Spleen (tissue), 11 donors: ENCODE measurements at regions not wholly inside any gene's neighbourhood (a gene's known extent, or its start where the extent isn't known, plus 50 kb on each side); places are given as distances from the start of the nearest gene placed in this dataset.

Source experiments
- DNase-seq: peaks from one replicate; pipeline ENCODE4 v3.0.0-alpha.2; 2020
- H3K27ac ChIP-seq, 8 donors: fragments of 200-600 bp; sonication (generic) in 7 of 8; 1 replicate in 4 of 8; 2 replicates in 4 of 8; pipeline versions ENCODE4 v1.5.0 to v1.8.0; 2016 to 2021; ENCODE audit warnings: inconsistent platforms in 4 of 8, mild to moderate bottlenecking in 4 of 8, moderate library complexity in 1 of 8
- H3K27me3 ChIP-seq, 7 donors: fragments of 200-600 bp; sonication (generic) in 6 of 7; replicated peaks in 1 of 7; 1 replicate in 4 of 7; 2 replicates in 3 of 7; pipeline versions ENCODE4 v1.5.0 to v1.8.0; 2016 to 2021; ENCODE audit warnings: inconsistent platforms in 3 of 7, mild to moderate bottlenecking in 1 of 7
- H3K36me3 ChIP-seq, 6 donors: fragments of 200-600 bp; sonication (generic) in 5 of 6; 1 replicate in 4 of 6; 2 replicates in 2 of 6; pipeline versions ENCODE4 v1.5.0 to v1.8.0; 2016 to 2021; ENCODE audit warnings: inconsistent platforms in 2 of 6
- H3K4me1 ChIP-seq, 6 donors: fragments of 200-600 bp; sonication (generic) in 5 of 6; 1 replicate in 3 of 6; 2 replicates in 3 of 6; pipeline versions ENCODE4 v1.5.0 to v1.8.0; 2016 to 2021; ENCODE audit warnings: inconsistent platforms in 3 of 6
- H3K4me3 ChIP-seq, 8 donors: fragments of 200-600 bp; sonication (generic) in 7 of 8; 1 replicate in 4 of 8; 2 replicates in 4 of 8; pipeline versions ENCODE4 v1.5.0 to v1.8.0; 2016 to 2021; ENCODE audit warnings: inconsistent platforms in 4 of 8, mild to moderate bottlenecking in 4 of 8, moderate library complexity in 2 of 8
- H3K9me3 ChIP-seq, 8 donors: fragments of 200-600 bp; sonication (generic) in 7 of 8; 1 replicate in 4 of 8; 2 replicates in 4 of 8; pipeline versions ENCODE4 v1.5.0 to v1.8.0; 2016 to 2021; ENCODE audit warnings: inconsistent platforms in 4 of 8
- POLR2A ChIP-seq, 3 donors: fragments of 450-650 bp; IDR thresholded peaks; one replicate each; pipeline ENCODE4 v1.5.1; 2017; ENCODE audit warnings: antibody characterized with exemption in 3 of 3, mild to moderate bottlenecking in 1 of 3
- POLR2AphosphoS5 ChIP-seq, 3 donors: sonication (generic); formaldehyde crosslinking; IDR thresholded peaks; one replicate each; pipeline ENCODE4 v1.5.1; 2017; ENCODE audit warnings: antibody characterized with exemption in 3 of 3
- WGBS, 5 donors: extraction: QIAGEN DNeasy Blood & Tissue Kit in 3 of 5; methylation state at CpG; one replicate each; pipeline versions ENCODE4 v1.1.5 to v1.1.7; 2013 to 2018; 5-methylcytosine and 5-hydroxymethylcytosine counted together
- intact Hi-C: fragments of 100-400 bp; cut with DNase I; formaldehyde crosslinking; loops from one replicate; pipeline ENCODE4 v1.15.0; 2023; ENCODE audit warnings: low total_unique reads
- TF ChIP-seq, protein P1 (sequence below), 11 experiments: fragments of 200-600 bp in 7 of 11; fragments of 450-650 bp in 4 of 11; sonication (generic) in 4 of 11; IDR thresholded peaks in 8 of 11; conservative IDR thresholded peaks in 3 of 11; 1 replicate in 7 of 11; 2 replicates in 4 of 11; pipeline versions ENCODE4 v1.4.0 to v1.8.0; 2016 to 2021; ENCODE audit warnings: antibody characterized with exemption in 11 of 11, inconsistent platforms in 4 of 11, mild to moderate bottlenecking in 1 of 11
- donor health status: healthy with polysubstance abuse.
- donor health status: DM: no; HTN: no; CAD: no; lungs with moderate emphysema.
- donor health status: DM: no; HTN: no; CAD: no.
- donor health status: Bipolar disorder and iron deficiency.
- donor health status: healthy.
- donor health status: DM: no; HTN: no; CAD: no.
- donor health status: DM: yes; HTN: yes; CAD: no.

DNA sequence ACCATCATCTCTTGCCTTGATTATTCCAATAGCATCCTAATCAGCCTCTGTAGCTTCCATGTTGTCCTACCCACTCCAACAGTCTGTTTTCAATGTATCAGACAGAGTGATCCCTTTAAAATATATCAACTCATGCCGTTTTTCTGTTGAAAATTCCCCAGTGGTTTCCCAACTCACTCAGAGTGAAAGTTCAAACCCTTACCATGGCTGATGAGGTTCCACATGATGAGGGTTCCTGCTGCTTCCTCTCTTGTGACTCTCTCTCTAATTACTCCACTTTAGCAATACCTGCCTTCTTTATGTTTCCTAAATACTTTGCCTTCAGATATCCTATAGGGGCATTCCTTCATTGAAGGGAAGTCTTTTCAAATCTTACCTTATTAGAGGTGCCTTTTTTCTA is 334.7 kb downstream of the PPP1R2C start:
- peaks cover 0 to 20% (median 0%) of the 10 kb centered on the region in 8 donors for H3K9me3 ChIP-seq
- H3K4me1 ChIP-seq: no peaks in the 10 kb centered on the region
- H3K27ac ChIP-seq: no peak overlapping the region
- intact Hi-C loops: no loop called here
- no peak for DNase-seq
- no peaks in the 10 kb centered on the region for H3K36me3 ChIP-seq
- peaks cover 0 to 4% (median 0%) of the 10 kb centered on the region in 7 donors for H3K27me3 ChIP-seq
- TF ChIP-seq POLR2AphosphoS5 (IDR thresholded peaks at IDR 0.05): no peak
- TF ChIP-seq, protein P1, sequence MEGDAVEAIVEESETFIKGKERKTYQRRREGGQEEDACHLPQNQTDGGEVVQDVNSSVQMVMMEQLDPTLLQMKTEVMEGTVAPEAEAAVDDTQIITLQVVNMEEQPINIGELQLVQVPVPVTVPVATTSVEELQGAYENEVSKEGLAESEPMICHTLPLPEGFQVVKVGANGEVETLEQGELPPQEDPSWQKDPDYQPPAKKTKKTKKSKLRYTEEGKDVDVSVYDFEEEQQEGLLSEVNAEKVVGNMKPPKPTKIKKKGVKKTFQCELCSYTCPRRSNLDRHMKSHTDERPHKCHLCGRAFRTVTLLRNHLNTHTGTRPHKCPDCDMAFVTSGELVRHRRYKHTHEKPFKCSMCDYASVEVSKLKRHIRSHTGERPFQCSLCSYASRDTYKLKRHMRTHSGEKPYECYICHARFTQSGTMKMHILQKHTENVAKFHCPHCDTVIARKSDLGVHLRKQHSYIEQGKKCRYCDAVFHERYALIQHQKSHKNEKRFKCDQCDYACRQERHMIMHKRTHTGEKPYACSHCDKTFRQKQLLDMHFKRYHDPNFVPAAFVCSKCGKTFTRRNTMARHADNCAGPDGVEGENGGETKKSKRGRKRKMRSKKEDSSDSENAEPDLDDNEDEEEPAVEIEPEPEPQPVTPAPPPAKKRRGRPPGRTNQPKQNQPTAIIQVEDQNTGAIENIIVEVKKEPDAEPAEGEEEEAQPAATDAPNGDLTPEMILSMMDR (IDR thresholded peaks at IDR 0.05 in 8 of 11, conservative IDR thresholded peaks at IDR 0.05 in 3 of 11): no peak
- TF ChIP-seq POLR2A (IDR thresholded peaks at IDR 0.05): no peak
- H3K4me3 ChIP-seq: no peak overlapping the region
- 36 to 70% (median 46%) methylated on average over 1 of the region's 1 CpG for WGBS, 5 donors

DNA sequence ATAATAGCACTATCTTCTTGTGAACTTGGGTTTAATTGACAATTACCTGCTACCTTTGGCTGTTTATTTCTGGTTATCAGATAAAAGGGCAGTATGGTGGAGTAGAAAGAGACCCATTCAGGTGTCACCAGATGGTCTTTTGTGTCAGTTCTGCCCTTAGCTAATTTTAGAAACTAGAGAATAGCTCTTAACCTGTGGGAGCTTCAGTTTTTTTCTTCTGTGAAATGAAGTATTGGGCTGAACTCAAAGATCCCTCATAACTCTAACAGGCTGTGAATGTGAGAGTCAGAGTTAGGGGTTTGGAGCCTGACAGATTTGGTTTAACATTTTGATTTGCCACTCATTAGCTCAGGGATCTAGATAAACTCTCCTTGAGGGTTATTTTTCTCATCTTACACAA is 335.2 kb downstream of the PPP1R2C start:
- Histone ChIP-seq H3K9me3 (peaks cover 0 to 20% (median 0%) of the 10 kb centered on the region in 8 donors), H3K36me3 (no peaks in the 10 kb centered on the region), H3K4me3 (no peak overlapping the region), H3K27me3 (peaks cover 0 to 4% (median 0%) of the 10 kb centered on the region in 7 donors), H3K27ac (no peak overlapping the region), H3K4me1 (no peaks in the 10 kb centered on the region)
- intact Hi-C loops: no loop called here
- DNase-seq: no peak
- TF ChIP-seq, protein P1 (IDR thresholded peaks at IDR 0.05 in 8 of 11, conservative IDR thresholded peaks at IDR 0.05 in 3 of 11): no peak
- TF ChIP-seq POLR2AphosphoS5 (IDR thresholded peaks at IDR 0.05): no peak
- no peak for TF ChIP-seq POLR2A (IDR thresholded peaks at IDR 0.05)

DNA sequence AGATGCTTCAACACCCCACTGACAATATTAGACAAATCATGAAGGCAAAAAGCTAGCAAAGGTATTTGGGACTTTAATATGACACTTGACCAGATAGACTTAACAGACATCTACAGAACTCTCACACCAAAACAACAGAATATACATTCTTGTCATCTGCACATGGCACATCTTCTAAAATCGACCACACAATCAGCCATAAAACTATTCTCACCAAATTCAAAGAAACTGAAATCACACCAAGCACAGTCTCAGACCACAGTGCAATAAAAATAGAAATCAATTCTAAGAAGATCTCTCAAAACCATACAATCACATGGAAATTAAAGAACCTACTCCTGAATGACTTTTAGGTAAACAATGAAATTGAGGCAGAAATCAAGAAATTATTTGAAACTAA is 340.8 kb downstream of the PPP1R2C start:
- no peak overlapping the region for H3K4me3 ChIP-seq
- 34 to 70% (median 52%) methylated on average over 1 of the region's 1 CpG for WGBS, 5 donors
- peaks cover 0 to 5% (median 0%) of the 10 kb centered on the region in 8 donors for H3K9me3 ChIP-seq
- intact Hi-C loops: no loop called here
- H3K36me3 ChIP-seq: no peaks in the 10 kb centered on the region
- peaks cover 0 to 4% (median 0%) of the 10 kb centered on the region in 7 donors for H3K27me3 ChIP-seq
- no peak for DNase-seq
- no peak overlapping the region for H3K27ac ChIP-seq
- no peaks in the 10 kb centered on the region for H3K4me1 ChIP-seq
- TF ChIP-seq, protein P1 (IDR thresholded peaks at IDR 0.05 in 8 of 11, conservative IDR thresholded peaks at IDR 0.05 in 3 of 11): no peak
- TF ChIP-seq POLR2AphosphoS5 (IDR thresholded peaks at IDR 0.05): no peak
- TF ChIP-seq POLR2A (IDR thresholded peaks at IDR 0.05): no peak

DNA sequence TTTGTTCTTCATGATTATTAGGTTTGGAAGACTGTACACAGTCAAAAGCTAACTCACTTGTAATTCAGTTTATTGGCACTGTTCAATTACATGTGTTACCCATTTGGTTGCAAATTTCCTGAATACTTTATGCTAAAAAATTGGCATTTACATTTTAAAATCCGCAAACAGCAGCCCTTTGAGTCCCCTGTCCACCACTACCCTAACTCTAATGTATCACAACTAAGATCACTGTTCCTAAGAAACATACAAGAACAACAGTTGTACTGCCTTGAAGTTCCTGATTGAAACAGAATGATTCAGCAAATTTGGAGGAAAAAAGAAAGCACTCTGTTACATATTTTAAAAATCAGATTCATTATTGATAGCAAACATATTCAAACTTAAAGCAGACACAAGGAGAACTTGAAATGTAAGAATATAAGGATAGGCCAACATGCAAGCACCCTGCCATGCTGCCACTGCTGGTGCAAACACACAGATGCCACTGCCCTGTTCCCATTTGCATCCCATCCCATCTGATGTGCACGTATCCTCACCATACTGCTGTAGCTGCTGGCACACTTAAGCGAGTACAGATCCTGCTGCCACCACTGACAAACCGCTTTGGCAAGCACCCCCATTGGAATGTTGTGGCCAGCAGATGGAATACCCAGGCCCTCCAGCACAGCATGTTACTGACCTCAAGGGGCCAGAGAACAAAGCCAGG is 343.4 kb downstream of the PPP1R2C start:
- H3K27ac ChIP-seq: no peak overlapping the region
- H3K9me3 ChIP-seq: peaks cover 0 to 5% (median 0%) of the 10 kb centered on the region in 8 donors
- TF ChIP-seq, protein P1 (IDR thresholded peaks at IDR 0.05 in 8 of 11, conservative IDR thresholded peaks at IDR 0.05 in 3 of 11): no peak
- TF ChIP-seq POLR2A (IDR thresholded peaks at IDR 0.05) (no peak), POLR2AphosphoS5 (IDR thresholded peaks at IDR 0.05) (no peak)
- intact Hi-C loops: no loop called here
- no peaks in the 10 kb centered on the region for H3K4me1 ChIP-seq
- H3K27me3 ChIP-seq: peaks cover 0 to 4% (median 0%) of the 10 kb centered on the region in 7 donors
- 87 to 93% (median 91%) methylated on average over 3 to 4 of the region's 4 CpGs for WGBS, 5 donors
- H3K36me3 ChIP-seq: no peaks in the 10 kb centered on the region
- H3K4me3 ChIP-seq: no peak overlapping the region
- no peak for DNase-seq
